Memory B cell (primary cell): ENCODE measurements at regions not wholly inside any gene's neighbourhood (a gene's known extent, or its start where the extent isn't known, plus 50 kb on each side); places are given as distances from the start of the nearest gene placed in this dataset.
A peak's percentile ranks its signal among the peaks of the same experiment; 100 is the strongest.
"Not testable (repeated sequence)": the region's sequence is repeated elsewhere in the genome, so short reads cannot be mapped to it uniquely, and the experiment has no call there.

ENCODE experiments used
- ATAC-seq: fragments of 150-1000 bp; cut with Tn5 transposase; 2 replicates; pipeline ENCODE4 v1.10.0; 2021; ENCODE audit warnings: low read depth, mild to moderate bottlenecking, moderate library complexity
- DNase-seq, 2 donors: peaks; one replicate each; pipeline ENCODE4 v3.0.0; 2022; ENCODE audit warnings: low spot score in 2 of 2
- H3K27ac Mint-ChIP-seq: one replicate; pipeline ENCODE4 v1.8.0; 2022; ENCODE audit warnings: mild to moderate bottlenecking, moderate library complexity, mixed read lengths
- H3K27me3 Mint-ChIP-seq: one replicate; pipeline ENCODE4 v1.8.0; 2022; ENCODE audit warnings: mixed read lengths
- H3K36me3 Mint-ChIP-seq: one replicate; pipeline ENCODE4 v1.8.0; 2022; ENCODE audit warnings: mild to moderate bottlenecking, mixed read lengths
- H3K4me1 Mint-ChIP-seq: one replicate; pipeline ENCODE4 v1.8.0; 2022; ENCODE audit warnings: mixed read lengths
- H3K4me3 Mint-ChIP-seq: one replicate; pipeline ENCODE4 v1.8.0; 2022; ENCODE audit warnings: mild to moderate bottlenecking, moderate library complexity, mixed read lengths
- H3K9me3 Mint-ChIP-seq: one replicate; pipeline ENCODE4 v1.8.0; 2022; ENCODE audit warnings: mixed read lengths

DNA sequence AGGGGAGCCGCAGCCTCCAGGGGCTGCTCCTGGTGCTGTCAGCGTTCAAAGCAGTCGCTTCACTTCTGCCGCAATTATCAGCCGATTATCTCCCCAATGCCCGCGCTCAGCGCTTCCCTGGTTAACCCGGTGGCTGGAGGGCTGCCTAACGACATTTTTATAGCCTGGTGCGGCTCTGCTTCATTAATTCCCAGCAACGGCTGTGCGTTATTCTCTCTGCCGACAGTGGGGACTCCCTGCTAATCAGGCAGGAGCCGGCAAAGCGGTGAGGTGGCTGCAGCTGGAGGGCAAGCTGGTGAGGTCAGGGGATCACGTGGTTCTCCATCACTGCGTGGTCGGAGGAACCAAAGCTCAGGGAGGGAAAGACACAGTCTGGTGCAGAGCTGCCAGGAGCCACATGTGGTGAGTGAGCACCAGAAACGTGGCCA is 62.9 kb downstream of the GLRX5 start:
- H3K4me1 Mint-ChIP-seq, result no peaks in the 10 kb centered on the region
- no peak overlapping the region for H3K27ac Mint-ChIP-seq
- DNase-seq, result no peak
- no peak overlapping the region for H3K4me3 Mint-ChIP-seq
- peaks cover 4% of the 10 kb centered on the region for H3K9me3 Mint-ChIP-seq
- ATAC-seq, result peak; percentile 19
- H3K36me3 Mint-ChIP-seq, result no peaks in the 10 kb centered on the region
- peaks cover 16% of the 10 kb centered on the region for H3K27me3 Mint-ChIP-seq

- DNase-seq (no peak), ATAC-seq (no peak)
- Mint-ChIP-seq H3K4me1 (no peaks in the 10 kb centered on the region), H3K27me3 (peaks cover 24% of the 10 kb centered on the region), H3K4me3 (no peak overlapping the region), H3K27ac (no peak overlapping the region), H3K36me3 (no peaks in the 10 kb centered on the region), H3K9me3 (peaks cover 4% of the 10 kb centered on the region)
These were observed 66.8 kb downstream of the GLRX5 start for GRCh38 chr14:95601650-95602049.

DNA sequence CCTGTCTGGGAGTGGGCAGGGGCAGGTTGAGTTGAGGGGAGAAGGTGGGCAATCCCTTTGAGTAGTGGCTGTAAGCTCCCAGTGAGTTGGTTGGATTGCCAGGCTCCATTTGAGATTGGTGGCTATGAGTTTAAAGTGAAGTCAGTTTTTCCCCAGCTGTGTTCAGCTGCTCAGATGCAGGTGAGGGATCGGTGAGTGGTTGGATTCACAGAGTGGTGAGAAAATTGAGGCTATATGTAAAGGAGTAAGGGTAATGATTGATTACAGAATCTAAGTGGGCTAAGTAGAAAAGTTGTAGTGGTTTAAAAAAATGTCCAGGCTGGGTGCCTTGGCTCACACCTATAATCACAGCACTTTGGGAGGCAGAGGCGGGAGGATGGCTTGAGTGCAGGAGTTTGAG is 68.6 kb downstream of the GLRX5 start:
- Mint-ChIP-seq H3K36me3 (no peaks in the 10 kb centered on the region), H3K9me3 (peaks cover 4% of the 10 kb centered on the region), H3K27me3 (peaks cover 26% of the 10 kb centered on the region), H3K4me3 (no peak overlapping the region), H3K4me1 (no peaks in the 10 kb centered on the region), H3K27ac (no peak overlapping the region)
- ATAC-seq, result no peak
- no peak for DNase-seq

DNA sequence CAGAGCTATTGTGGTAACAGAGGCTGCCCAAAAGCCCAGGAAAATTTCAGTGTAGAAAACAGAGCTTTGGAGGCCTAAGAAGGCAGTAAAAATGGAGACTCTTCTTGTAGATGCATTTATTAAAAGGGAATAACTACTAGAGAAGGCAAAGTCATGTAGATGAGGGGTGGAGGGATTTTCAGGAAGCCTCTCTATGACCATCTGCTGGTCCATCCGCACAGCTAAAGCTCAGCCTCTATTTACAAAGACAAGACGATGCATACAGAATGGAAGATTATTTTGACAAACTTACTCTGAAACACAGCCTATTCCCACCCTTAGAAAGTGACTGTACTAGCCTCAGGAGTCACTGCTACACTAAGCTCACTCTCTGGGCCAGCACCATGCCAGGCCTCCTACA is 71.4 kb downstream of the GLRX5 start:
- no peak overlapping the region for H3K27ac Mint-ChIP-seq
- no peak for ATAC-seq
- peaks cover 27% of the 10 kb centered on the region for H3K27me3 Mint-ChIP-seq

GRCh38 chr14:95608637-95609235 is 73.9 kb downstream of the GLRX5 start:
- Mint-ChIP-seq H3K4me1 (no peaks in the 10 kb centered on the region), H3K27me3 (peaks cover 31% of the 10 kb centered on the region), H3K9me3 (no peaks in the 10 kb centered on the region), H3K4me3 (no peak overlapping the region), H3K27ac (no peak overlapping the region), H3K36me3 (no peaks in the 10 kb centered on the region)
- no peak for ATAC-seq
- no peak for DNase-seq

More for the DNA sequence above, 71.4 kb downstream of the GLRX5 start:
- H3K4me1 Mint-ChIP-seq, result no peaks in the 10 kb centered on the region
- H3K36me3 Mint-ChIP-seq, result no peaks in the 10 kb centered on the region
- no peaks in the 10 kb centered on the region for H3K9me3 Mint-ChIP-seq
- DNase-seq, result no peak
- no peak overlapping the region for H3K4me3 Mint-ChIP-seq

GRCh38 chr14:95609398-95609990 is 74.6 kb downstream of the GLRX5 start:
- Mint-ChIP-seq H3K27ac (no peak overlapping the region), H3K4me3 (no peak overlapping the region), H3K4me1 (no peaks in the 10 kb centered on the region), H3K36me3 (no peaks in the 10 kb centered on the region), H3K27me3 (peaks cover 29% of the 10 kb centered on the region), H3K9me3 (no peaks in the 10 kb centered on the region)
- no peak for DNase-seq
- ATAC-seq, result no peak

GRCh38 chr14:95611293-95611880 is 74.8 kb upstream of the TCL1B start:
- Mint-ChIP-seq H3K27ac (no peak overlapping the region), H3K4me1 (no peaks in the 10 kb centered on the region), H3K9me3 (no peaks in the 10 kb centered on the region), H3K27me3 (peaks cover 24% of the 10 kb centered on the region), H3K4me3 (no peak overlapping the region), H3K36me3 (no peaks in the 10 kb centered on the region)
- DNase-seq (no peak), ATAC-seq (no peak)

DNA sequence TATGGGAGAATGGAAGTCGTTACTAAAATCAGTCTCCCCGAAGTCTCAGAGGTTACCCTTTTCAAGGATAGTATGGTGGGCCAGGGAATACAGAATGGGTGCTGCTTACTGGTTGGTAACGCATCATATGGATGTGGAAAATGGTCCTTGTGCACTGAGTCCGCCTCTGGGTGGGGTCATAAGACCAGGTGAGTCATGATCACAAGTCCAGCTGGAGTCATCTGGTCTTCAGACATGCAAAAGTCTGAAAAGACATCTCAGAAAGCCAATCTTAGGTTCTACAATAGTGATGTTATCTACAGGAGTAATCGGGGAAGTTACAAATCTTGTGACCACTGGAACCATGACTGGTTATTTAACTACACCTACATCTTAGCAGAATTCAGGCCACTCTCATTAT is 71.9 kb upstream of the TCL1B start:
- Mint-ChIP-seq H3K36me3 (no peaks in the 10 kb centered on the region), H3K27me3 (peaks cover 18% of the 10 kb centered on the region), H3K27ac (no peak overlapping the region), H3K4me3 (no peak overlapping the region), H3K4me1 (no peaks in the 10 kb centered on the region), H3K9me3 (no peaks in the 10 kb centered on the region)
- no peak for ATAC-seq
- no peak for DNase-seq

- Mint-ChIP-seq H3K36me3 (no peaks in the 10 kb centered on the region), H3K4me3 (no peak overlapping the region), H3K27me3 (peaks cover 15% of the 10 kb centered on the region), H3K4me1 (peaks cover 3% of the 10 kb centered on the region), H3K9me3 (no peaks in the 10 kb centered on the region), H3K27ac (no peak overlapping the region)
- no peak for DNase-seq
- ATAC-seq, result no peak
These were observed 69.5 kb upstream of the TCL1B start for GRCh38 chr14:95616745-95617144.

GRCh38 chr14:95619785-95620417 is 66.3 kb upstream of the TCL1B start:
- no peak for DNase-seq
- no peak overlapping the region for H3K4me3 Mint-ChIP-seq
- no peak overlapping the region for H3K27ac Mint-ChIP-seq
- peaks cover 5% of the 10 kb centered on the region for H3K4me1 Mint-ChIP-seq
- peaks cover 3% of the 10 kb centered on the region for H3K36me3 Mint-ChIP-seq
- H3K27me3 Mint-ChIP-seq, result peaks cover 15% of the 10 kb centered on the region
- ATAC-seq, result no peak
- H3K9me3 Mint-ChIP-seq, result peaks cover 5% of the 10 kb centered on the region

DNA sequence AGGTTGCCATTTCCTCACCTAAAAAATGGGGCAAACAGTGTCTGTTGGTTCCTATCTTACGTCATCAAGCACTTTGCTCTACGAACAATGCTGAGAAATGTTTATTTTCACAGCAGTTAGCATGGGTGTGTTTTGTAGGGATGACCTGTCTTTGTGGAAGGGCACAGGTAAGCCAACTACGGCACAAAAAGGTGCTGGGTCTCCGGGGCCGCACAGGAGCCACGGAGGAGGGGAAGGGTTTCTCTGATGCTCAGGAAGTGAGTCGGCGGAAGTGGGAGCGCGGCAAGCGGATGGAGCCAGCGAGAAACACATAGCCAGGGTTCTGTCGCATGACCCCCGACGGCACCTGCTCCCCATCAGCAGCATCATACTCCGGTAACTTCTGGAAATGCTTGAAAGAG is 65.6 kb upstream of the TCL1B start:
- no peak for ATAC-seq
- no peak overlapping the region for H3K27ac Mint-ChIP-seq
- no peak for DNase-seq
- H3K27me3 Mint-ChIP-seq, result peaks cover 14% of the 10 kb centered on the region
- peak overlapping the region; percentile 60 for H3K4me3 Mint-ChIP-seq
- peaks cover 9% of the 10 kb centered on the region for H3K4me1 Mint-ChIP-seq
- peaks cover 6% of the 10 kb centered on the region for H3K36me3 Mint-ChIP-seq
- H3K9me3 Mint-ChIP-seq, result peaks cover 9% of the 10 kb centered on the region

- no peak for DNase-seq
- H3K4me1 Mint-ChIP-seq, result peaks cover 9% of the 10 kb centered on the region
- peaks cover 12% of the 10 kb centered on the region for H3K27me3 Mint-ChIP-seq
- ATAC-seq, result no peak
- no peak overlapping the region for H3K4me3 Mint-ChIP-seq
- no peak overlapping the region for H3K27ac Mint-ChIP-seq
- H3K36me3 Mint-ChIP-seq, result peaks cover 6% of the 10 kb centered on the region
- peaks cover 10% of the 10 kb centered on the region for H3K9me3 Mint-ChIP-seq
These were observed 63.0 kb upstream of the TCL1B start for GRCh38 chr14:95623195-95623594.

- H3K4me3 Mint-ChIP-seq, H3K27ac Mint-ChIP-seq, DNase-seq, ATAC-seq, H3K36me3 Mint-ChIP-seq, H3K4me1 Mint-ChIP-seq: not testable (repeated sequence)
- peaks cover 11% of the 10 kb centered on the region for H3K9me3 Mint-ChIP-seq
- H3K27me3 Mint-ChIP-seq, result peaks cover 14% of the 10 kb centered on the region
These were observed 60.5 kb upstream of the TCL1B start for GRCh38 chr14:95625710-95626109.

- Mint-ChIP-seq H3K4me1 (peaks cover under 1% of the 10 kb centered on the region), H3K27me3 (peaks cover 25% of the 10 kb centered on the region), H3K9me3 (peaks cover 14% of the 10 kb centered on the region), H3K36me3 (peaks cover 6% of the 10 kb centered on the region), H3K27ac (no peak overlapping the region), H3K4me3 (no peak overlapping the region)
- ATAC-seq (no peak), DNase-seq (no peak)
These were observed 51.2 kb upstream of the TCL1B start for GRCh38 chr14:95635051-95635450.
